WI38 (cell line): ENCODE measurements at regions not wholly inside any gene's neighbourhood (a gene's known extent, or its start where the extent isn't known, plus 50 kb on each side); places are given as distances from the start of the nearest gene placed in this dataset.
A peak's percentile ranks its signal among the peaks of the same experiment; 100 is the strongest.

Experiments used
- H3K4me3 ChIP-seq: 2 replicates; pipeline ENCODE4 v1.5.1; 2011; ENCODE audit warnings: low read depth, mild to moderate bottlenecking, control low read depth, low read length
- CTCF ChIP-seq: IDR thresholded peaks from 2 replicates; pipeline ENCODE4 v1.5.1; 2012; ENCODE audit warnings: low read depth, mild to moderate bottlenecking, control low read depth, low read length

DNA sequence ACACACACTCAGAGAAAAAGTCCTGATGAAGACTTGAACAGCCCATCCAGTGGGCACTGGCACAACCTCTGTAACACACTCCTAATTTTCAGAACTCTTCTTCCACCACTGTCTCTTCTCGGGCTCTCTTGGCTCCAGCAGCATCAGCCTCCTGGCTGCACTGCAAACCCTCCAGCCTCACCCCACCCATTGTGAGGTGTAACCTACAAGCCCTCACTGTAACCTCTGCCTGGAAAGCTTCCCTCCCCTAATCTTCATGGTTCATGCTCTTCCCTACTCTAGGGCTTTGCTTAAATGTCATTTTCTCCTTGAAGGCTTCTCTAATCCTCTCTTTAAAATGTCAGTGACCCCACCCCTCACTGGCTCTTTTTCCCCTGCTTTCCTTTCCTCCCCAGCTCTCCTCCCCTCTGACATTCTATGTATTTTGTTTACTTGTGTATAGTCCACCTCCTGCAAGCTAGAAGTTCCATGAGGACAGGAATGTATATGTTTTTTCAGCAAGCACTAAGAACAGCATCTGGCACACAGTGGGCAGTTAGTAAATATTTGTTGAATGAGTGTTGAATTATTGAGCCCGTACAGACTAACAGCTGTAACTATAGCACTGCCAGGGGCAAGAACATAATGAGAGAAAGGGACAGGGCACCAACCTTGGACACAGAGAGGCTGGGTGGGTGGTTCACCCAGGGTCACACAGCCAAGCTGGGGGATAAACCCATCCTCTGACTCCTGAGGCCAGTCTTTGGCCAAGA is 76.4 kb downstream of the ESM1 start:
- no peak overlapping the region for H3K4me3 ChIP-seq
- TF ChIP-seq CTCF, result no peak

DNA sequence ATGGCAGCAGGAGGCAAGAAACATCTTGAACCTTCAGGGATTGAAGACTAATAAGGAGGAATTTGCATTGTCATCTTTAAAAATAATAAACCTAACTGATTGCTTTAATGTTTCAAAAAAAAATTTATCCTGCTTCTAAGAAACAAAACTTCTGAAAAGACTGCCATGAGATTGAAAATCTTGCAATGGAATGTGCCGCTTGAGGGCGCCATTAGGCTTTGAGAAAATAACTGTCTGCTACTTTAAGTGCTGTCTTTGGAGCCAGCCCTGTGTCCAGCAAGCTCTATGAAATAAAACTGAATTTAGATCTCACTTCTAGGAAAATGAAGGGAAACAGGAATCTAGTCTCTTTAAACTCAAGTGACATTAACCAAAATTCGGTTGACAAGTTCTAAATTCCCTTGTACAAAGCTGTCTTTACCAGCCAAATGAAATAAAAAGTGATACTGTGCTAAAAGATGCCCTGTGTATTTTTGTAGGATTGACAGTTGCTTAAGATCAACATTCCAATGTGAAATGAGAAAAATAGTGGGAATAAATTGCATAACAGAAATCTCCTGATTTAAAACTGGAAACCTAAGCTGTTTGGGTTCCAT is 79.4 kb downstream of the ESM1 start:
- TF ChIP-seq CTCF, result peak; percentile 50; the same call in 1 of the 2 replicates
- no peak overlapping the region for H3K4me3 ChIP-seq

- no peak for TF ChIP-seq CTCF
- H3K4me3 ChIP-seq, result no peak overlapping the region
Measured at GRCh38 chr5:54905246-54905795, 80.1 kb downstream of the ESM1 start.

- peak; percentile 62 for TF ChIP-seq CTCF
- H3K4me3 ChIP-seq, result no peak overlapping the region
Measured at GRCh38 chr5:54904425-54904824, 81.0 kb downstream of the ESM1 start.

GRCh38 chr5:54902791-54903473 is 82.5 kb downstream of the ESM1 start:
- no peak for TF ChIP-seq CTCF
- H3K4me3 ChIP-seq, result no peak overlapping the region

- no peak for TF ChIP-seq CTCF
- H3K4me3 ChIP-seq, result no peak overlapping the region
Measured at GRCh38 chr5:54900984-54901725, 84.2 kb downstream of the ESM1 start.
